Naive thymus-derived CD8-positive, alpha-beta T cell (primary cell): ENCODE measurements at regions not wholly inside any gene's neighbourhood (a gene's known extent, or its start where the extent isn't known, plus 50 kb on each side); places are given as distances from the start of the nearest gene placed in this dataset.
A peak's percentile ranks its signal among the peaks of the same experiment; 100 is the strongest.
"Not testable (repeated sequence)": the region's sequence is repeated elsewhere in the genome, so short reads cannot be mapped to it uniquely, and the experiment has no call there.

Source experiments
- ATAC-seq, 2 donors: fragments of 150-1000 bp; cut with Tn5 transposase in 1 of 2; sonication (Bioruptor Pico), chemical (Tn5 transposase) in 1 of 2; 1 replicate in 1 of 2; 2 replicates in 1 of 2; pipeline ENCODE4 v1.10.0; 2021; ENCODE audit warnings: mild to moderate bottlenecking in 2 of 2, moderate library complexity in 2 of 2
- POLR2A ChIA-PET: fragments of 350-600 bp; sonication (Branson Sonifier 250); formaldehyde crosslinking; loops from one replicate; lab custom pipeline; 2021; ENCODE audit warnings: antibody characterized with exemption; lab: Charles Lee
- DNase-seq, 10 donors: peaks; one replicate each; pipeline versions ENCODE4 v3.0.0 to v3.0.0-alpha.2; 2020 to 2022
- H3K27ac Mint-ChIP-seq, 10 donors: one replicate each; pipeline ENCODE4 v1.8.0; 2020 to 2022; ENCODE audit warnings: mild to moderate bottlenecking in 10 of 10, mixed read lengths in 10 of 10, moderate library complexity in 4 of 10, inconsistent platforms in 1 of 10
- H3K27me3 Mint-ChIP-seq, 5 donors: one replicate each; pipeline ENCODE4 v1.8.0; 2021 to 2022; ENCODE audit warnings: mixed read lengths in 5 of 5
- H3K36me3 Mint-ChIP-seq, 3 donors: one replicate each; pipeline ENCODE4 v1.8.0; 2020 to 2022; ENCODE audit warnings: mixed read lengths in 3 of 3, mild to moderate bottlenecking in 2 of 3, inconsistent platforms in 1 of 3
- H3K4me1 Mint-ChIP-seq, 4 donors: one replicate each; pipeline ENCODE4 v1.8.0; 2021 to 2022; ENCODE audit warnings: mixed read lengths in 4 of 4
- H3K4me3 Mint-ChIP-seq, 10 donors: one replicate each; pipeline ENCODE4 v1.8.0; 2020 to 2022; ENCODE audit warnings: mild to moderate bottlenecking in 10 of 10, mixed read lengths in 10 of 10, moderate library complexity in 6 of 10, inconsistent platforms in 1 of 10
- H3K9me3 Mint-ChIP-seq, 9 donors: one replicate each; pipeline ENCODE4 v1.8.0; 2020 to 2022; ENCODE audit warnings: mixed read lengths in 9 of 9, mild to moderate bottlenecking in 3 of 9, inconsistent platforms in 1 of 9, moderate library complexity in 1 of 9

- peaks cover 0 to 18% (median 8%) of the 10 kb centered on the region in 9 donors for H3K9me3 Mint-ChIP-seq
- H3K27me3 Mint-ChIP-seq = no peaks in the 10 kb centered on the region
- POLR2A ChIA-PET = interaction anchor here (0.7 kb wide), 1 partner anchor 99 kb away, joined by 8 read pairs; no protein-coding TSS in a partner anchor
- no peak overlapping the region for H3K4me3 Mint-ChIP-seq
- DNase-seq = no peak
- H3K4me1 Mint-ChIP-seq = peaks cover 0 to 3% (median 0%) of the 10 kb centered on the region in 4 donors
- no peak for ATAC-seq
- peak overlapping the region in 1 of 10 donors; percentile 39 for H3K27ac Mint-ChIP-seq
- H3K36me3 Mint-ChIP-seq = peaks cover 35 to 79% (median 50%) of the 10 kb centered on the region in 3 donors
These were observed 158.0 kb downstream of the UTRN start for GRCh38 chr6:144443157-144443556.

- Mint-ChIP-seq H3K4me1 (peaks cover 0 to 6% (median 0%) of the 10 kb centered on the region in 4 donors), H3K9me3 (no peaks in the 10 kb centered on the region), H3K36me3 (peaks cover 11 to 77% (median 33%) of the 10 kb centered on the region in 3 donors), H3K27ac (no peak overlapping the region), H3K4me3 (no peak overlapping the region), H3K27me3 (no peaks in the 10 kb centered on the region)
- DNase-seq (no peak), ATAC-seq (no peak)
- POLR2A ChIA-PET = no interaction called here
These were observed 162.3 kb downstream of the UTRN start for GRCh38 chr6:144447472-144447871.

GRCh38 chr6:144449218-144449617, 164.1 kb downstream of the UTRN start:
- Mint-ChIP-seq H3K27ac (peak overlapping the region in 2 of 10 donors; percentile 27 to 83), H3K27me3 (no peaks in the 10 kb centered on the region), H3K4me3 (no peak overlapping the region), H3K36me3 (peaks cover 11 to 82% (median 36%) of the 10 kb centered on the region in 3 donors), H3K4me1 (peaks cover 0 to 6% (median 0%) of the 10 kb centered on the region in 4 donors), H3K9me3 (no peaks in the 10 kb centered on the region)
- DNase-seq (no peak), ATAC-seq (no peak)
- POLR2A ChIA-PET = no interaction called here

- Mint-ChIP-seq H3K9me3 (no peaks in the 10 kb centered on the region), H3K36me3 (peaks cover 11 to 86% (median 36%) of the 10 kb centered on the region in 3 donors), H3K27ac (peak overlapping the region in 1 of 10 donors; percentile 17), H3K4me3 (no peak overlapping the region), H3K27me3 (no peaks in the 10 kb centered on the region), H3K4me1 (peaks cover 0 to 6% (median 0%) of the 10 kb centered on the region in 4 donors)
- ATAC-seq (no peak), DNase-seq (no peak)
- POLR2A ChIA-PET = no interaction called here
These were observed 164.9 kb downstream of the UTRN start for GRCh38 chr6:144449911-144450597.

GRCh38 chr6:144460327-144461095, 175.4 kb downstream of the UTRN start:
- POLR2A ChIA-PET = interaction anchor here (0.5 kb wide), 1 partner anchor 301 kb away, joined by 4 read pairs; no protein-coding TSS in a partner anchor
- Mint-ChIP-seq H3K36me3 (peaks cover 9 to 90% (median 48%) of the 10 kb centered on the region in 3 donors), H3K4me1 (peaks cover 12 to 24% (median 18%) of the 10 kb centered on the region in 4 donors), H3K9me3 (no peaks in the 10 kb centered on the region), H3K27ac (peak overlapping the region; percentile 41 to 95 (median 87)), H3K27me3 (no peaks in the 10 kb centered on the region), H3K4me3 (peak overlapping the region; percentile 13 to 68 (median 47))
- peak in 3 of 10 donors; percentile 17 to 31 (median 23) for DNase-seq
- peak; percentile 28 to 51 for ATAC-seq

GRCh38 chr6:144462058-144462457, 176.9 kb downstream of the UTRN start:
- H3K27me3 Mint-ChIP-seq = no peaks in the 10 kb centered on the region
- no peak overlapping the region for H3K4me3 Mint-ChIP-seq
- POLR2A ChIA-PET = no interaction called here
- H3K9me3 Mint-ChIP-seq = no peaks in the 10 kb centered on the region
- peaks cover 9 to 89% (median 49%) of the 10 kb centered on the region in 3 donors for H3K36me3 Mint-ChIP-seq
- DNase-seq (no peak), ATAC-seq (no peak)
- peaks cover 17 to 32% (median 24%) of the 10 kb centered on the region in 4 donors for H3K4me1 Mint-ChIP-seq
- H3K27ac Mint-ChIP-seq = no peak overlapping the region

- POLR2A ChIA-PET = no interaction called here
- H3K27me3 Mint-ChIP-seq = no peaks in the 10 kb centered on the region
- DNase-seq (no peak), ATAC-seq (no peak)
- peaks cover 26 to 30% (median 28%) of the 10 kb centered on the region in 4 donors for H3K4me1 Mint-ChIP-seq
- no peak overlapping the region for H3K4me3 Mint-ChIP-seq
- peaks cover 5 to 73% (median 22%) of the 10 kb centered on the region in 3 donors for H3K36me3 Mint-ChIP-seq
- H3K27ac Mint-ChIP-seq = peak overlapping the region in 4 of 10 donors; percentile 0 to 47 (median 23)
- no peaks in the 10 kb centered on the region for H3K9me3 Mint-ChIP-seq
These were observed 181.6 kb downstream of the UTRN start for GRCh38 chr6:144466716-144467115.

- ATAC-seq (no peak), DNase-seq (no peak)
- POLR2A ChIA-PET = no interaction called here
- Mint-ChIP-seq H3K4me1 (peaks cover 26 to 30% (median 28%) of the 10 kb centered on the region in 4 donors), H3K36me3 (peaks cover 5 to 73% (median 21%) of the 10 kb centered on the region in 3 donors), H3K4me3 (no peak overlapping the region), H3K9me3 (no peaks in the 10 kb centered on the region), H3K27me3 (no peaks in the 10 kb centered on the region), H3K27ac (peak overlapping the region in 6 of 10 donors; percentile 26 to 93 (median 52))
These were observed 182.1 kb downstream of the UTRN start for GRCh38 chr6:144467172-144467762.

- H3K27ac Mint-ChIP-seq = peak overlapping the region in 8 of 10 donors; percentile 33 to 93 (median 78)
- no peak for ATAC-seq
- DNase-seq = no peak
- POLR2A ChIA-PET = interaction anchor here (0.7 kb wide), 1 partner anchor 244 kb away, joined by 4 read pairs; no protein-coding TSS in a partner anchor
- peak overlapping the region in 6 of 10 donors; percentile 22 to 65 (median 44) for H3K4me3 Mint-ChIP-seq
- H3K9me3 Mint-ChIP-seq = no peaks in the 10 kb centered on the region
- H3K27me3 Mint-ChIP-seq = no peaks in the 10 kb centered on the region
- H3K4me1 Mint-ChIP-seq = peaks cover 26 to 30% (median 28%) of the 10 kb centered on the region in 4 donors
- peaks cover 5 to 72% (median 16%) of the 10 kb centered on the region in 3 donors for H3K36me3 Mint-ChIP-seq
These were observed 182.8 kb downstream of the UTRN start for GRCh38 chr6:144467921-144468320.

- H3K36me3 Mint-ChIP-seq = peaks cover 0 to 73% (median 12%) of the 10 kb centered on the region in 3 donors
- DNase-seq = peak in 3 of 10 donors; percentile 9 to 38 (median 16)
- no peaks in the 10 kb centered on the region for H3K9me3 Mint-ChIP-seq
- no peaks in the 10 kb centered on the region for H3K27me3 Mint-ChIP-seq
- POLR2A ChIA-PET = no interaction called here
- H3K27ac Mint-ChIP-seq = peak overlapping the region; percentile 47 to 93 (median 76)
- peak overlapping the region in 9 of 10 donors; percentile 16 to 64 (median 34) for H3K4me3 Mint-ChIP-seq
- peak; percentile 30 to 58 for ATAC-seq
- peaks cover 24 to 30% (median 28%) of the 10 kb centered on the region in 4 donors for H3K4me1 Mint-ChIP-seq
These were observed 183.6 kb downstream of the UTRN start for GRCh38 chr6:144468709-144469108.

- Mint-ChIP-seq H3K36me3 (peaks cover 0 to 74% (median 11%) of the 10 kb centered on the region in 3 donors), H3K27me3 (no peaks in the 10 kb centered on the region), H3K27ac (peak overlapping the region in 9 of 10 donors; percentile 24 to 93 (median 74)), H3K4me1 (peaks cover 23 to 30% (median 28%) of the 10 kb centered on the region in 4 donors), H3K9me3 (no peaks in the 10 kb centered on the region), H3K4me3 (peak overlapping the region in 3 of 10 donors; percentile 16 to 40 (median 16))
- peak in 1 of 2 donors; percentile 16 for ATAC-seq
- POLR2A ChIA-PET = no interaction called here
- DNase-seq = no peak
These were observed 184.0 kb downstream of the UTRN start for GRCh38 chr6:144469144-144469575.

GRCh38 chr6:144470201-144470600, 185.1 kb downstream of the UTRN start:
- peaks cover 22 to 30% (median 28%) of the 10 kb centered on the region in 4 donors for H3K4me1 Mint-ChIP-seq
- H3K9me3 Mint-ChIP-seq, H3K27me3 Mint-ChIP-seq, H3K4me3 Mint-ChIP-seq, ATAC-seq, H3K27ac Mint-ChIP-seq, POLR2A ChIA-PET, DNase-seq: not testable (repeated sequence)
- peaks cover 0 to 74% (median 16%) of the 10 kb centered on the region in 3 donors for H3K36me3 Mint-ChIP-seq
